H1 (cell line): ENCODE measurements at regions not wholly inside any gene's neighbourhood (a gene's known extent, or its start where the extent isn't known, plus 50 kb on each side); places are given as distances from the start of the nearest gene placed in this dataset.
A peak's percentile ranks its signal among the peaks of the same experiment; 100 is the strongest.

ENCODE experiments used
- ASH2L ChIP-seq: fragments of 200-600, 300-600 bp; sonication (generic); IDR thresholded peaks from one replicate; pipeline ENCODE4 v1.7.1; 2017; ENCODE audit warnings: low read length
- BACH1 ChIP-seq: IDR thresholded peaks from 2 replicates; pipeline ENCODE4 v1.6.1; 2012; ENCODE audit warnings: low read length, improper control_type of control experiment
- EP300 ChIP-seq, 2 experiments: IDR thresholded peaks; 1 replicate in 1 of 2; 2 replicates in 1 of 2; pipeline ENCODE4 v1.6.1; 2011 to 2012; ENCODE audit warnings: low read depth in 2 of 2, low read length in 2 of 2, mild to moderate bottlenecking in 2 of 2, borderline replicate concordance in 1 of 2, inconsistent platforms in 1 of 2, moderate library complexity in 1 of 2
- EZH2 ChIP-seq: fragments of 200-600 bp; sonication (generic); IDR thresholded peaks from 2 replicates; pipeline ENCODE4 v1.7.1; 2012; ENCODE audit warnings: low read depth, mild to moderate bottlenecking, moderate library complexity, low read length, inconsistent platforms; ENCODE audit not compliant: severe bottlenecking
- KDM5A ChIP-seq: fragments of 200-600 bp; IDR thresholded peaks from 2 replicates; pipeline ENCODE4 v1.7.1; 2012; ENCODE audit warnings: mild to moderate bottlenecking, low read length, inconsistent platforms, mixed read lengths
- NRF1 ChIP-seq: IDR thresholded peaks from 2 replicates; pipeline ENCODE4 v1.6.1; 2011; ENCODE audit warnings: mild to moderate bottlenecking, low read depth, low read length, improper control_type of control experiment
- RAD21 ChIP-seq, 2 experiments: IDR thresholded peaks in 1 of 2; conservative IDR thresholded peaks in 1 of 2; 2 replicates each; pipeline ENCODE4 v1.6.1; 2011; ENCODE audit warnings: low read depth in 2 of 2, low read length in 2 of 2, improper control_type of control experiment in 1 of 2, inconsistent platforms in 1 of 2, mild to moderate bottlenecking in 1 of 2, moderate library complexity in 1 of 2
- RBBP5 ChIP-seq: IDR thresholded peaks from 2 replicates; pipeline ENCODE4 v1.7.1; 2012; ENCODE audit warnings: low read depth, mild to moderate bottlenecking, inconsistent platforms, low read length, moderate library complexity, borderline replicate concordance
- RFX5 ChIP-seq: IDR thresholded peaks from 2 replicates; pipeline ENCODE4 v1.6.1; 2011; ENCODE audit warnings: low read depth, low read length, improper control_type of control experiment, borderline replicate concordance
- SIRT6 ChIP-seq: IDR thresholded peaks from one replicate; pipeline ENCODE4 v1.7.1; 2012; ENCODE audit warnings: low read length, inconsistent platforms
- SP1 ChIP-seq: IDR thresholded peaks from 2 replicates; pipeline ENCODE4 v1.6.1; 2011; ENCODE audit warnings: low read depth, low read length
- SUZ12 ChIP-seq: fragments of 200-600 bp; sonication (generic); IDR thresholded peaks from 2 replicates; pipeline ENCODE4 v1.6.1; 2012; ENCODE audit warnings: mild to moderate bottlenecking, inconsistent platforms, low read length, moderate library complexity, mixed read lengths
- TEAD4 ChIP-seq: IDR thresholded peaks from 2 replicates; pipeline ENCODE4 v1.6.1; 2012; ENCODE audit warnings: low read depth, low read length, inconsistent platforms, mixed read lengths

DNA sequence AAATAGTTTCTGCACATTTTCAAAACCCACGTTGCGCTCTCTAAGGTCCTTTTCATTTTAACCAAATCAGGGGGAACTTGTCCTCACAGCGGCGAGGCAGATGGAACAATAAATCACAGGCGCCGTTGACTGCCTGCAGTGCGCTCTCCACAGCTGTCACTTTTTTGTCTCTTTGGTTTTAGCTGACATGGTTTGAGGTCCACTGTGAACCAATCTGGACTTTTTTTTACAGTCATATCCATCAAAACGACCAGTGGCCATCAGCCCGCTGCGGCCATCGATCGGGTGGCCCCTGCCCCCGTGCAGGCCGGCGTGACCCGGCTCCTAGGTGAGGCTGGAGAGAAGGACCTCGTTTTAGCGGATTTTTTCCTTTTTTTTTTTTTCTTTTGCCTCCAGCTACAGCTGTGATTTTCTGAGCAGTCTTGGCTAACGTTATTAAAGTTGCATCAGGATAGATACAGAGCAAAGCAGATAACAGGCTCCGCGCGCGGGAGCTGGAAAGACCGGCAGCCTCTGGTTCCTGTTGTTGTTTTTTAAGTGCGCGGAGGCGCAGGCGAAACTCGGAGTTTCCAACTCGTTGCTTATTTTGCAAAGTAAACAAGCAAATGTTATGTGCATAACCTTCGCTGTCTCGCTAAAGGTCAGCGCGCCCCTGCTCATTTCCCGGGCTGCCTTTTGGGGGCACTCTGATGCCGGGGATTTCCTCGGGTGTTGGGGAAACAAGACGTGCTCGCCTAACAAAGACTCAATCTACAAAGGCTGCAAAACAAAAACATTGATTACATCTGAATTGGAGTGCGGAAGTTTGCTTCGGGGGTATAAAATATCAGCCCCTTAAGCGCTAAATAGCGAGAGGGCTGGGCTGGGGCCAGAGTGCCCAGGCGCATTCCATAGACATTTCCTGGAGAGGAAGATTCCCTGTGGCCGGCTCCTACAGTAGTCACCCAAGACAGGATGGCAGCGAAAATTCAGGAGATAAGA is 414.8 kb upstream of the MKI67 start (continued):
- no peak for TF ChIP-seq RBBP5
- 0 out of 2 replicates have a peak, but pooled peaks have one; percentile 50 for TF ChIP-seq TEAD4
- TF ChIP-seq SIRT6 = no peak
- TF ChIP-seq EP300 (IDR thresholded peaks at IDR 0.05; ENCODE audit: borderline replicate concordance in 1 of 2, low read depth in 2 of 2, low read length in 2 of 2) = peak in 1 of 2 experiments; percentile 82; a peak in 1 of 3 replicates
- peak; percentile 70 to 79 for TF ChIP-seq RAD21 (IDR thresholded peaks at IDR 0.05 in 1 of 2, conservative IDR thresholded peaks at IDR 0.05 in 1 of 2; ENCODE audit: low read depth in 2 of 2, low read length in 2 of 2)
- TF ChIP-seq SP1 = no peak
- no peak for TF ChIP-seq KDM5A
- TF ChIP-seq SUZ12 = peak; percentile 24; the same call in 1 of the 2 replicates
- TF ChIP-seq NRF1 = no peak
- peak; percentile 66 for TF ChIP-seq BACH1
- TF ChIP-seq EZH2 = no peak
- TF ChIP-seq ASH2L = peak; percentile 62
- TF ChIP-seq RFX5 = no peak
